GM23338 (cell line): ENCODE measurements at regions not wholly inside any gene's neighbourhood (a gene's known extent, or its start where the extent isn't known, plus 50 kb on each side); places are given as distances from the start of the nearest gene placed in this dataset.

Experiments
- ATAC-seq: fragments of 200-7000 bp; cut with Tn5 transposase; 3 replicates; pipeline ENCODE4 v1.9.1; 2020
- DNase-seq: peaks from one replicate; pipeline ENCODE4 v3.0.0-alpha.2; 2015; ENCODE audit warnings: low spot score
- H2AFZ ChIP-seq: fragments of 200-600 bp; sonication (generic); 2 replicates; pipeline ENCODE4 v1.8.0; 2016; ENCODE audit warnings: antibody characterized with exemption, mild to moderate bottlenecking, moderate library complexity
- H3F3A ChIP-seq: fragments of 200-600 bp; sonication (generic); replicated peaks from 2 replicates; pipeline ENCODE4 v1.8.0; 2017; ENCODE audit warnings: antibody characterized with exemption, mixed run types, low read depth
- H3K27ac ChIP-seq: fragments of 200-600 bp; sonication (generic); 2 replicates; pipeline ENCODE4 v1.6.1; 2016; ENCODE audit warnings: low read depth
- H3K27me3 ChIP-seq: fragments of 200-600 bp; sonication (generic); 2 replicates; pipeline ENCODE4 v1.8.0; 2016; ENCODE audit warnings: mild to moderate bottlenecking, mixed run types, moderate library complexity; ENCODE audit not compliant: insufficient read depth
- H3K36me3 ChIP-seq: fragments of 200-600 bp; sonication (generic); 2 replicates; pipeline ENCODE4 v1.8.0; 2016; ENCODE audit warnings: mild to moderate bottlenecking; ENCODE audit not compliant: insufficient read depth
- H3K4me1 ChIP-seq: fragments of 200-600 bp; sonication (generic); 2 replicates; pipeline ENCODE4 v1.8.0; 2016; ENCODE audit warnings: mild to moderate bottlenecking, moderate library complexity; ENCODE audit not compliant: insufficient read depth
- H3K4me2 ChIP-seq: fragments of 200-600 bp; sonication (generic); 2 replicates; pipeline ENCODE4 v1.7.1; 2017; ENCODE audit warnings: mixed run types
- H3K4me3 ChIP-seq: fragments of 200-600 bp; sonication (generic); 2 replicates; pipeline ENCODE4 v1.6.1; 2016; ENCODE audit warnings: mixed run types
- H3K79me2 ChIP-seq: fragments of 200-600 bp; sonication (generic); replicated peaks from 2 replicates; pipeline ENCODE4 v1.8.0; 2017; ENCODE audit warnings: mild to moderate bottlenecking; ENCODE audit not compliant: insufficient read depth
- H3K9me2 ChIP-seq: fragments of 200-600 bp; sonication (generic); 2 replicates; pipeline ENCODE4 v1.8.0; 2017; ENCODE audit not compliant: insufficient read depth
- H4K20me1 ChIP-seq: fragments of 200-600 bp; sonication (generic); replicated peaks from 2 replicates; pipeline ENCODE4 v1.8.0; 2017; ENCODE audit warnings: mild to moderate bottlenecking; ENCODE audit not compliant: insufficient read depth
- H3K27ac Mint-ChIP-seq: 2 replicates; pipeline ENCODE4 v1.8.0; 2020; ENCODE audit warnings: inconsistent platforms, mild to moderate bottlenecking, moderate library complexity, mixed read lengths
- H3K27me3 Mint-ChIP-seq: 3 replicates; pipeline ENCODE4 v1.8.0; 2022; ENCODE audit warnings: low read depth, mild to moderate bottlenecking, moderate library complexity, mixed read lengths, inconsistent platforms; ENCODE audit not compliant: insufficient read depth, poor library complexity
- H3K36me3 Mint-ChIP-seq: 3 replicates; pipeline ENCODE4 v1.8.0; 2021; ENCODE audit warnings: low read depth, mild to moderate bottlenecking, inconsistent platforms, moderate library complexity, mixed read lengths
- H3K4me1 Mint-ChIP-seq: 3 replicates; pipeline ENCODE4 v1.8.0; 2020; ENCODE audit warnings: mild to moderate bottlenecking, inconsistent platforms, mixed read lengths
- H3K4me3 Mint-ChIP-seq: 3 replicates; pipeline ENCODE4 v1.8.0; 2021; ENCODE audit warnings: moderate library complexity, mild to moderate bottlenecking, inconsistent platforms, mixed read lengths
- H3K9me3 Mint-ChIP-seq: 3 replicates; pipeline ENCODE4 v1.8.0; 2020; ENCODE audit warnings: moderate library complexity, mild to moderate bottlenecking, inconsistent platforms, mixed read lengths
- CREB1 ChIP-seq: fragments of 250-450 bp; sonication (Bioruptor Pico); IDR thresholded peaks from 2 replicates; pipeline ENCODE4 v1.5.0; 2020; ENCODE audit warnings: low read depth, mild to moderate bottlenecking, moderate library complexity
- EZH2phosphoT487 ChIP-seq: fragments of 200-600 bp; sonication (generic); IDR thresholded peaks from one replicate; pipeline ENCODE4 v1.8.1; 2018; ENCODE audit warnings: antibody characterized with exemption; ENCODE audit not compliant: unreplicated experiment
- JUNB ChIP-seq: IDR thresholded peaks from one replicate; pipeline ENCODE4 v1.6.1; 2016; ENCODE audit warnings: antibody characterized with exemption; ENCODE audit not compliant: unreplicated experiment
- NANOG ChIP-seq: IDR thresholded peaks from 2 replicates; pipeline ENCODE4 v1.6.1; 2016; ENCODE audit warnings: antibody characterized with exemption, borderline replicate concordance
- STAT1 ChIP-seq: IDR thresholded peaks from one replicate; pipeline ENCODE4 v1.6.1; 2016; ENCODE audit warnings: antibody characterized with exemption; ENCODE audit not compliant: unreplicated experiment
- ZNF114 ChIP-seq: fragments of 250-450 bp; sonication (Bioruptor Pico); IDR thresholded peaks from 2 replicates; pipeline ENCODE4 v1.5.0; 2020; ENCODE audit warnings: mild to moderate bottlenecking, moderate library complexity
- ZNF331 ChIP-seq: fragments of 250-450 bp; sonication (Bioruptor Pico); IDR thresholded peaks from 2 replicates; pipeline ENCODE4 v1.5.0; 2020; ENCODE audit warnings: low read depth, mild to moderate bottlenecking, moderate library complexity
- TF ChIP-seq, protein P1 (sequence below): fragments of 250-450 bp; sonication (Bioruptor Pico); IDR thresholded peaks from 2 replicates; pipeline ENCODE4 v1.5.0; 2020; ENCODE audit warnings: mild to moderate bottlenecking, moderate library complexity
- TF ChIP-seq, protein P2 (sequence below), 2 experiments: fragments of 200-600 bp in 1 of 2; sonication (generic) in 1 of 2; conservative IDR thresholded peaks; 2 replicates each; pipeline versions ENCODE4 v1.5.1 to v1.6.1; 2016 to 2017; ENCODE audit warnings: antibody characterized with exemption in 2 of 2, low read depth in 2 of 2, mild to moderate bottlenecking in 2 of 2, moderate library complexity in 1 of 2
- TF ChIP-seq, protein P3 (sequence below): IDR thresholded peaks from one replicate; pipeline ENCODE4 v1.6.1; 2018; ENCODE audit warnings: antibody characterized with exemption; ENCODE audit not compliant: unreplicated experiment

DNA sequence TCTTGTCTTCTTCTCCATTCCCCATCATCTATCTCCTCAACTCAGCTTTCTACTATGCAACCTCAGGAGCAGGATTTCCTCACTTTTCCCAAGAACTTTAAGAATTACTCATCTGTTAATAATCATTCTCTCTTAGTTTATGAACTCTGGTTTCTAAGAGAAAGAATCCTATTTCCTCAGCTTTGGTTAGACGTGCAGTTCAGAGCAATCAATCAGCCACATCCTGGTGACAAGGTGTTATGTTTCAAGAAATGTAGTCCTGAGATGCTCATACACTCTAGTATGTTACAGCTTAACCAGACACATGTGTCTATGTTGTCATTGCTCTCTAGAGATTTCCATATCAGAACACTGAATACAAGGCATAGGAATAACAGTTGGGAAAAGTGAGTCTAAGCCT is 277.9 kb downstream of the MBD2 start:
- H3K36me3 Mint-ChIP-seq, result peaks cover 20% of the 10 kb centered on the region; the same call in 2 of the 3 replicates
- no peaks in the 10 kb centered on the region for H3K27me3 Mint-ChIP-seq
- no peak for ATAC-seq
- Histone ChIP-seq H3F3A (no peaks in the 10 kb centered on the region), H2AFZ (no peak overlapping the region), H3K27me3 (no peaks in the 10 kb centered on the region), H3K4me1 (no peaks in the 10 kb centered on the region), H3K4me2 (no peak overlapping the region), H3K9me2 (no peaks in the 10 kb centered on the region; the same call in 1 of the 2 replicates), H3K79me2 (no peaks in the 10 kb centered on the region), H3K27ac (no peak overlapping the region), H3K36me3 (no peaks in the 10 kb centered on the region), H4K20me1 (no peaks in the 10 kb centered on the region), H3K4me3 (no peak overlapping the region)
- H3K27ac Mint-ChIP-seq, result no peak overlapping the region
- peaks cover 50% of the 10 kb centered on the region for H3K9me3 Mint-ChIP-seq
- H3K4me3 Mint-ChIP-seq, result no peak overlapping the region
- no peak for DNase-seq
- TF ChIP-seq STAT1, result no peak
- TF ChIP-seq, protein P1, sequence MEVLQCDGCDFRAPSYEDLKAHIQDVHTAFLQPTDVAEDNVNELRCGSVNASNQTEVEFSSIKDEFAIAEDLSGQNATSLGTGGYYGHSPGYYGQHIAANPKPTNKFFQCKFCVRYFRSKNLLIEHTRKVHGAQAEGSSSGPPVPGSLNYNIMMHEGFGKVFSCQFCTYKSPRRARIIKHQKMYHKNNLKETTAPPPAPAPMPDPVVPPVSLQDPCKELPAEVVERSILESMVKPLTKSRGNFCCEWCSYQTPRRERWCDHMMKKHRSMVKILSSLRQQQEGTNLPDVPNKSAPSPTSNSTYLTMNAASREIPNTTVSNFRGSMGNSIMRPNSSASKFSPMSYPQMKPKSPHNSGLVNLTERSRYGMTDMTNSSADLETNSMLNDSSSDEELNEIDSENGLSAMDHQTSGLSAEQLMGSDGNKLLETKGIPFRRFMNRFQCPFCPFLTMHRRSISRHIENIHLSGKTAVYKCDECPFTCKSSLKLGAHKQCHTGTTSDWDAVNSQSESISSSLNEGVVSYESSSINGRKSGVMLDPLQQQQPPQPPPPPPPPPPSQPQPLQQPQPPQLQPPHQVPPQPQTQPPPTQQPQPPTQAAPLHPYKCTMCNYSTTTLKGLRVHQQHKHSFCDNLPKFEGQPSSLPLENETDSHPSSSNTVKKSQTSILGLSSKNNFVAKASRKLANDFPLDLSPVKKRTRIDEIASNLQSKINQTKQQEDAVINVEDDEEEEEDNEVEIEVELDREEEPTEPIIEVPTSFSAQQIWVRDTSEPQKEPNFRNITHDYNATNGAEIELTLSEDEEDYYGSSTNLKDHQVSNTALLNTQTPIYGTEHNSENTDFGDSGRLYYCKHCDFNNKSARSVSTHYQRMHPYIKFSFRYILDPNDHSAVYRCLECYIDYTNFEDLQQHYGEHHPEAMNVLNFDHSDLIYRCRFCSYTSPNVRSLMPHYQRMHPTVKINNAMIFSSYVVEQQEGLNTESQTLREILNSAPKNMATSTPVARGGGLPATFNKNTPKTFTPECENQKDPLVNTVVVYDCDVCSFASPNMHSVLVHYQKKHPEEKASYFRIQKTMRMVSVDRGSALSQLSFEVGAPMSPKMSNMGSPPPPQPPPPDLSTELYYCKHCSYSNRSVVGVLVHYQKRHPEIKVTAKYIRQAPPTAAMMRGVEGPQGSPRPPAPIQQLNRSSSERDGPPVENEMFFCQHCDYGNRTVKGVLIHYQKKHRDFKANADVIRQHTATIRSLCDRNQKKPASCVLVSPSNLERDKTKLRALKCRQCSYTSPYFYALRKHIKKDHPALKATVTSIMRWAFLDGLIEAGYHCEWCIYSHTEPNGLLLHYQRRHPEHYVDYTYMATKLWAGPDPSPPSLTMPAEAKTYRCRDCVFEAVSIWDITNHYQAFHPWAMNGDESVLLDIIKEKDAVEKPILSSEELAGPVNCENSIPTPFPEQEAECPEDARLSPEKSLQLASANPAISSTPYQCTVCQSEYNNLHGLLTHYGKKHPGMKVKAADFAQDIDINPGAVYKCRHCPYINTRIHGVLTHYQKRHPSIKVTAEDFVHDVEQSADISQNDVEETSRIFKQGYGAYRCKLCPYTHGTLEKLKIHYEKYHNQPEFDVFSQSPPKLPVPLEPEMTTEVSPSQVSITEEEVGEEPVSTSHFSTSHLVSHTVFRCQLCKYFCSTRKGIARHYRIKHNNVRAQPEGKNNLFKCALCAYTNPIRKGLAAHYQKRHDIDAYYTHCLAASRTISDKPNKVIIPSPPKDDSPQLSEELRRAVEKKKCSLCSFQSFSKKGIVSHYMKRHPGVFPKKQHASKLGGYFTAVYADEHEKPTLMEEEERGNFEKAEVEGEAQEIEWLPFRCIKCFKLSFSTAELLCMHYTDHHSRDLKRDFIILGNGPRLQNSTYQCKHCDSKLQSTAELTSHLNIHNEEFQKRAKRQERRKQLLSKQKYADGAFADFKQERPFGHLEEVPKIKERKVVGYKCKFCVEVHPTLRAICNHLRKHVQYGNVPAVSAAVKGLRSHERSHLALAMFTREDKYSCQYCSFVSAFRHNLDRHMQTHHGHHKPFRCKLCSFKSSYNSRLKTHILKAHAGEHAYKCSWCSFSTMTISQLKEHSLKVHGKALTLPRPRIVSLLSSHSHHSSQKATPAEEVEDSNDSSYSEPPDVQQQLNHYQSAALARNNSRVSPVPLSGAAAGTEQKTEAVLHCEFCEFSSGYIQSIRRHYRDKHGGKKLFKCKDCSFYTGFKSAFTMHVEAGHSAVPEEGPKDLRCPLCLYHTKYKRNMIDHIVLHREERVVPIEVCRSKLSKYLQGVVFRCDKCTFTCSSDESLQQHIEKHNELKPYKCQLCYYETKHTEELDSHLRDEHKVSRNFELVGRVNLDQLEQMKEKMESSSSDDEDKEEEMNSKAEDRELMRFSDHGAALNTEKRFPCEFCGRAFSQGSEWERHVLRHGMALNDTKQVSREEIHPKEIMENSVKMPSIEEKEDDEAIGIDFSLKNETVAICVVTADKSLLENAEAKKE, result no peak
- no peak for TF ChIP-seq JUNB
- TF ChIP-seq CREB1 (CRISPR knock-in tag), result no peak
- TF ChIP-seq ZNF331, result no peak
- no peak for TF ChIP-seq ZNF114
- H3K4me1 Mint-ChIP-seq, result no peaks in the 10 kb centered on the region

DNA sequence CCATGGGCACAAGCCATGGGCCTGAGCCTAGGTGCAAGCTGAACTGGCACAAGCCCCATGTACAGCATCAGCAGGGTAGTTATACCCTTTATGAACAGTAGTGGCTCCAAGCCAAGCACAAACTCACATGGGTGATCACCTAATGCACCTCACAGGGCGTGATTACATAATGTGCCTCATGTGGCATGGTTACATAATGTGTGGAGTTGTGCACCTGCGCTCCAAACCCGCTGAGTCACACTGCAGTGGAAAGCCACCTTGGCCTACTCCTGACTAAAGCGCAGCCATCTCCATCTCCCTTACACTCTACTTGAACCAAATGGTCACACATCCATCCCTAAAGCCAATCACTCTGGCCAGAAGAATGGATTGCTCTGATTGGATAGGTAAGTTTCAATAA is 279.7 kb downstream of the MBD2 start:
- Histone ChIP-seq H3K79me2 (no peaks in the 10 kb centered on the region), H3K4me2 (no peak overlapping the region), H2AFZ (no peak overlapping the region), H3K27ac (no peak overlapping the region), H3K4me1 (no peaks in the 10 kb centered on the region), H3K36me3 (no peaks in the 10 kb centered on the region), H4K20me1 (no peaks in the 10 kb centered on the region), H3K9me2 (peaks cover 7% of the 10 kb centered on the region; the same call in 1 of the 2 replicates), H3K27me3 (no peaks in the 10 kb centered on the region), H3K4me3 (no peak overlapping the region), H3F3A (no peaks in the 10 kb centered on the region)
- Mint-ChIP-seq H3K4me1 (no peaks in the 10 kb centered on the region), H3K27ac (no peak overlapping the region), H3K27me3 (no peaks in the 10 kb centered on the region), H3K4me3 (no peak overlapping the region), H3K9me3 (peaks cover 65% of the 10 kb centered on the region), H3K36me3 (peaks cover 22% of the 10 kb centered on the region; the same call in 2 of the 3 replicates)
- ATAC-seq (no peak), DNase-seq (peak; percentile 60)
- TF ChIP-seq NANOG (no peak), EZH2phosphoT487 (no peak)
- TF ChIP-seq, protein P2, sequence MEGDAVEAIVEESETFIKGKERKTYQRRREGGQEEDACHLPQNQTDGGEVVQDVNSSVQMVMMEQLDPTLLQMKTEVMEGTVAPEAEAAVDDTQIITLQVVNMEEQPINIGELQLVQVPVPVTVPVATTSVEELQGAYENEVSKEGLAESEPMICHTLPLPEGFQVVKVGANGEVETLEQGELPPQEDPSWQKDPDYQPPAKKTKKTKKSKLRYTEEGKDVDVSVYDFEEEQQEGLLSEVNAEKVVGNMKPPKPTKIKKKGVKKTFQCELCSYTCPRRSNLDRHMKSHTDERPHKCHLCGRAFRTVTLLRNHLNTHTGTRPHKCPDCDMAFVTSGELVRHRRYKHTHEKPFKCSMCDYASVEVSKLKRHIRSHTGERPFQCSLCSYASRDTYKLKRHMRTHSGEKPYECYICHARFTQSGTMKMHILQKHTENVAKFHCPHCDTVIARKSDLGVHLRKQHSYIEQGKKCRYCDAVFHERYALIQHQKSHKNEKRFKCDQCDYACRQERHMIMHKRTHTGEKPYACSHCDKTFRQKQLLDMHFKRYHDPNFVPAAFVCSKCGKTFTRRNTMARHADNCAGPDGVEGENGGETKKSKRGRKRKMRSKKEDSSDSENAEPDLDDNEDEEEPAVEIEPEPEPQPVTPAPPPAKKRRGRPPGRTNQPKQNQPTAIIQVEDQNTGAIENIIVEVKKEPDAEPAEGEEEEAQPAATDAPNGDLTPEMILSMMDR (conservative IDR thresholded peaks at IDR 0.05; ENCODE audit: low read depth in 2 of 2), result no peak
- TF ChIP-seq, protein P3, sequence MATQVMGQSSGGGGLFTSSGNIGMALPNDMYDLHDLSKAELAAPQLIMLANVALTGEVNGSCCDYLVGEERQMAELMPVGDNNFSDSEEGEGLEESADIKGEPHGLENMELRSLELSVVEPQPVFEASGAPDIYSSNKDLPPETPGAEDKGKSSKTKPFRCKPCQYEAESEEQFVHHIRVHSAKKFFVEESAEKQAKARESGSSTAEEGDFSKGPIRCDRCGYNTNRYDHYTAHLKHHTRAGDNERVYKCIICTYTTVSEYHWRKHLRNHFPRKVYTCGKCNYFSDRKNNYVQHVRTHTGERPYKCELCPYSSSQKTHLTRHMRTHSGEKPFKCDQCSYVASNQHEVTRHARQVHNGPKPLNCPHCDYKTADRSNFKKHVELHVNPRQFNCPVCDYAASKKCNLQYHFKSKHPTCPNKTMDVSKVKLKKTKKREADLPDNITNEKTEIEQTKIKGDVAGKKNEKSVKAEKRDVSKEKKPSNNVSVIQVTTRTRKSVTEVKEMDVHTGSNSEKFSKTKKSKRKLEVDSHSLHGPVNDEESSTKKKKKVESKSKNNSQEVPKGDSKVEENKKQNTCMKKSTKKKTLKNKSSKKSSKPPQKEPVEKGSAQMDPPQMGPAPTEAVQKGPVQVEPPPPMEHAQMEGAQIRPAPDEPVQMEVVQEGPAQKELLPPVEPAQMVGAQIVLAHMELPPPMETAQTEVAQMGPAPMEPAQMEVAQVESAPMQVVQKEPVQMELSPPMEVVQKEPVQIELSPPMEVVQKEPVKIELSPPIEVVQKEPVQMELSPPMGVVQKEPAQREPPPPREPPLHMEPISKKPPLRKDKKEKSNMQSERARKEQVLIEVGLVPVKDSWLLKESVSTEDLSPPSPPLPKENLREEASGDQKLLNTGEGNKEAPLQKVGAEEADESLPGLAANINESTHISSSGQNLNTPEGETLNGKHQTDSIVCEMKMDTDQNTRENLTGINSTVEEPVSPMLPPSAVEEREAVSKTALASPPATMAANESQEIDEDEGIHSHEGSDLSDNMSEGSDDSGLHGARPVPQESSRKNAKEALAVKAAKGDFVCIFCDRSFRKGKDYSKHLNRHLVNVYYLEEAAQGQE, result no peak
